Subcutaneous abdominal adipose tissue (tissue), 5 donors: ENCODE measurements at regions not wholly inside any gene's neighbourhood (a gene's known extent, or its start where the extent isn't known, plus 50 kb on each side); places are given as distances from the start of the nearest gene placed in this dataset.
"Not testable (repeated sequence)": the region's sequence is repeated elsewhere in the genome, so short reads cannot be mapped to it uniquely, and the experiment has no call there.

Source experiments
- H3K27ac ChIP-seq: one replicate; pipeline ENCODE4 v1.7.0; 2013; ENCODE audit warnings: low read depth, mild to moderate bottlenecking, inconsistent platforms, low read length, moderate library complexity
- H3K27me3 ChIP-seq, 5 donors: one replicate each; pipeline ENCODE4 v1.7.0; 2013; ENCODE audit warnings: low read length in 5 of 5, inconsistent platforms in 1 of 5; ENCODE audit not compliant: control insufficient read depth in 5 of 5, insufficient read depth in 4 of 5
- H3K36me3 ChIP-seq, 5 donors: one replicate each; pipeline ENCODE4 v1.7.0; 2013; ENCODE audit warnings: low read length in 5 of 5; ENCODE audit not compliant: control insufficient read depth in 5 of 5, insufficient read depth in 5 of 5
- H3K4me1 ChIP-seq, 5 donors: one replicate each; pipeline ENCODE4 v1.7.0; 2013; ENCODE audit warnings: low read length in 5 of 5, mild to moderate bottlenecking in 3 of 5, moderate library complexity in 1 of 5; ENCODE audit not compliant: control insufficient read depth in 5 of 5, insufficient read depth in 5 of 5
- H3K4me3 ChIP-seq, 5 donors: one replicate each; pipeline ENCODE4 v1.7.0; 2013; ENCODE audit warnings: low read length in 5 of 5, low read depth in 1 of 5
- H3K9ac ChIP-seq, 5 donors: one replicate each; pipeline ENCODE4 v1.7.0; 2013; ENCODE audit warnings: low read length in 5 of 5, mild to moderate bottlenecking in 4 of 5, moderate library complexity in 3 of 5
- H3K9me3 ChIP-seq, 5 donors: one replicate each; pipeline ENCODE4 v1.7.0; 2013; ENCODE audit warnings: low read length in 5 of 5; ENCODE audit not compliant: control insufficient read depth in 5 of 5
- donor health status: healthy.
- donor health status: healthy.
- donor health status: healthy.
- donor health status: healthy.
- donor health status: healthy.

- no peaks in the 10 kb centered on the region for H3K4me1 ChIP-seq
- H3K27me3 ChIP-seq, result no peaks in the 10 kb centered on the region
- H3K27ac ChIP-seq, result no peak overlapping the region
- no peaks in the 10 kb centered on the region for H3K36me3 ChIP-seq
- peaks cover 3 to 5% (median 4%) of the 10 kb centered on the region in 5 donors for H3K9me3 ChIP-seq
- no peak overlapping the region for H3K4me3 ChIP-seq
- H3K9ac ChIP-seq, result no peak overlapping the region
Observed at GRCh38 chr1:104196136-104196535, 446.4 kb downstream of the AMY1C start.

GRCh38 chr1:104197516-104197915 lies 447.8 kb downstream of the AMY1C start:
- Histone ChIP-seq H3K9me3 (peaks cover 3 to 8% (median 5%) of the 10 kb centered on the region in 5 donors), H3K4me3 (no peak overlapping the region), H3K9ac (no peak overlapping the region), H3K27me3 (no peaks in the 10 kb centered on the region), H3K36me3 (no peaks in the 10 kb centered on the region), H3K27ac (no peak overlapping the region), H3K4me1 (no peaks in the 10 kb centered on the region)

- peaks cover 0 to 2% (median 0%) of the 10 kb centered on the region in 5 donors for H3K9me3 ChIP-seq
- H3K4me3 ChIP-seq, result no peak overlapping the region
- H3K9ac ChIP-seq, result no peak overlapping the region
- no peak overlapping the region for H3K27ac ChIP-seq
- H3K36me3 ChIP-seq, result no peaks in the 10 kb centered on the region
- H3K27me3 ChIP-seq, result no peaks in the 10 kb centered on the region
- no peaks in the 10 kb centered on the region for H3K4me1 ChIP-seq
Observed at GRCh38 chr1:104212239-104212638, 462.5 kb downstream of the AMY1C start.

GRCh38 chr1:104217395-104217986 lies 467.8 kb downstream of the AMY1C start:
- H3K4me3 ChIP-seq, H3K36me3 ChIP-seq, H3K9ac ChIP-seq, H3K9me3 ChIP-seq, H3K27ac ChIP-seq, H3K27me3 ChIP-seq, H3K4me1 ChIP-seq: not testable (repeated sequence)

GRCh38 chr1:104229860-104230259 lies 480.2 kb downstream of the AMY1C start:
- H3K9me3 ChIP-seq, result no peaks in the 10 kb centered on the region
- no peak overlapping the region for H3K4me3 ChIP-seq
- no peaks in the 10 kb centered on the region for H3K36me3 ChIP-seq
- no peaks in the 10 kb centered on the region for H3K27me3 ChIP-seq
- no peaks in the 10 kb centered on the region for H3K4me1 ChIP-seq
- H3K27ac ChIP-seq, result no peak overlapping the region
- H3K9ac ChIP-seq, result no peak overlapping the region

GRCh38 chr1:104231676-104232075 lies 482.0 kb downstream of the AMY1C start:
- Histone ChIP-seq H3K9ac (no peak overlapping the region), H3K27me3 (no peaks in the 10 kb centered on the region), H3K36me3 (no peaks in the 10 kb centered on the region), H3K4me1 (no peaks in the 10 kb centered on the region), H3K27ac (no peak overlapping the region), H3K4me3 (no peak overlapping the region), H3K9me3 (no peaks in the 10 kb centered on the region)

GRCh38 chr1:104235141-104235540 lies 485.4 kb downstream of the AMY1C start:
- H3K4me1 ChIP-seq, result no peaks in the 10 kb centered on the region
- H3K4me3 ChIP-seq, result no peak overlapping the region
- no peaks in the 10 kb centered on the region for H3K36me3 ChIP-seq
- no peak overlapping the region for H3K9ac ChIP-seq
- no peak overlapping the region for H3K27ac ChIP-seq
- peaks cover 0 to 3% (median 0%) of the 10 kb centered on the region in 5 donors for H3K9me3 ChIP-seq
- no peaks in the 10 kb centered on the region for H3K27me3 ChIP-seq

GRCh38 chr1:104238991-104239390 lies 489.3 kb downstream of the AMY1C start:
- Histone ChIP-seq H3K27ac (no peak overlapping the region), H3K4me3 (no peak overlapping the region), H3K27me3 (no peaks in the 10 kb centered on the region), H3K9ac (no peak overlapping the region), H3K4me1 (no peaks in the 10 kb centered on the region), H3K9me3 (peaks cover 0 to 3% (median 0%) of the 10 kb centered on the region in 5 donors), H3K36me3 (no peaks in the 10 kb centered on the region)

- Histone ChIP-seq H3K27ac (no peak overlapping the region), H3K9ac (no peak overlapping the region), H3K9me3 (no peaks in the 10 kb centered on the region), H3K27me3 (no peaks in the 10 kb centered on the region), H3K4me3 (no peak overlapping the region), H3K4me1 (no peaks in the 10 kb centered on the region), H3K36me3 (no peaks in the 10 kb centered on the region)
Observed at GRCh38 chr1:104248385-104248784, 498.7 kb downstream of the AMY1C start.

GRCh38 chr1:104259481-104259880 lies 509.8 kb downstream of the AMY1C start:
- no peaks in the 10 kb centered on the region for H3K4me1 ChIP-seq
- H3K4me3 ChIP-seq, result no peak overlapping the region
- no peaks in the 10 kb centered on the region for H3K36me3 ChIP-seq
- H3K9me3 ChIP-seq, result no peaks in the 10 kb centered on the region
- no peak overlapping the region for H3K27ac ChIP-seq
- no peaks in the 10 kb centered on the region for H3K27me3 ChIP-seq
- no peak overlapping the region for H3K9ac ChIP-seq

GRCh38 chr1:104263110-104263509 lies 513.4 kb downstream of the AMY1C start:
- not testable (repeated sequence) for H3K9me3 ChIP-seq, H3K27me3 ChIP-seq, H3K4me1 ChIP-seq, H3K27ac ChIP-seq, H3K36me3 ChIP-seq, H3K4me3 ChIP-seq, H3K9ac ChIP-seq
